Trophoblast cell (in vitro differentiated cells and primary cell): ENCODE measurements at regions not wholly inside any gene's neighbourhood (a gene's known extent, or its start where the extent isn't known, plus 50 kb on each side); places are given as distances from the start of the nearest gene placed in this dataset.
A peak's percentile ranks its signal among the peaks of the same experiment; 100 is the strongest.

Source experiments
- DNase-seq, 2 donors: peaks; one replicate each; pipeline ENCODE4 v3.0.0-alpha.2; 2016
- H2AFZ ChIP-seq: 2 replicates; pipeline ENCODE4 v1.6.1; 2013; ENCODE audit warnings: low read length, moderate library complexity, mild to moderate bottlenecking; ENCODE audit not compliant: insufficient read depth, poor library complexity
- H2AK5ac ChIP-seq: 2 replicates; pipeline ENCODE4 v1.6.1; 2013; ENCODE audit warnings: mild to moderate bottlenecking, low read length
- H2BK120ac ChIP-seq: 2 replicates; pipeline ENCODE4 v1.6.1; 2013; ENCODE audit warnings: low read length, mild to moderate bottlenecking, moderate library complexity; ENCODE audit not compliant: insufficient read depth, poor library complexity
- H2BK12ac ChIP-seq: 2 replicates; pipeline ENCODE4 v1.6.1; 2013; ENCODE audit warnings: mild to moderate bottlenecking, low read length, moderate library complexity
- H2BK5ac ChIP-seq: 2 replicates; pipeline ENCODE4 v1.6.1; 2013; ENCODE audit warnings: low read length, low read depth, moderate library complexity, mild to moderate bottlenecking; ENCODE audit not compliant: poor library complexity
- H3K14ac ChIP-seq: 2 replicates; pipeline ENCODE4 v1.6.1; 2013; ENCODE audit warnings: mild to moderate bottlenecking, low read length
- H3K18ac ChIP-seq: 2 replicates; pipeline ENCODE4 v1.6.1; 2013; ENCODE audit warnings: mild to moderate bottlenecking, low read length
- H3K23ac ChIP-seq: 2 replicates; pipeline ENCODE4 v1.6.1; 2013; ENCODE audit warnings: low read length
- H3K27ac ChIP-seq: 2 replicates; pipeline ENCODE4 v1.5.1; 2013; ENCODE audit warnings: low read depth, mild to moderate bottlenecking, inconsistent platforms, low read length, moderate library complexity
- H3K27me3 ChIP-seq: 2 replicates; pipeline ENCODE4 v1.6.1; 2013; ENCODE audit warnings: inconsistent platforms, mild to moderate bottlenecking, low read length, moderate library complexity; ENCODE audit not compliant: insufficient read depth
- H3K36me3 ChIP-seq, 2 experiments: 1 replicate in 1 of 2; 2 replicates in 1 of 2; pipeline ENCODE4 v1.6.1; 2013; ENCODE audit warnings: low read length in 2 of 2, mild to moderate bottlenecking in 2 of 2, moderate library complexity in 1 of 2; ENCODE audit not compliant: insufficient read depth in 2 of 2, control insufficient read depth in 1 of 2
- H3K4ac ChIP-seq: 2 replicates; pipeline ENCODE4 v1.6.1; 2013; ENCODE audit warnings: low read depth, mild to moderate bottlenecking, low read length, moderate library complexity
- H3K4me1 ChIP-seq, 2 experiments: 1 replicate in 1 of 2; 2 replicates in 1 of 2; pipeline ENCODE4 v1.6.1; 2013; ENCODE audit warnings: low read length in 2 of 2, mild to moderate bottlenecking in 2 of 2, moderate library complexity in 1 of 2; ENCODE audit not compliant: insufficient read depth in 2 of 2, control insufficient read depth in 1 of 2
- H3K4me2 ChIP-seq: 2 replicates; pipeline ENCODE4 v1.6.1; 2013; ENCODE audit warnings: inconsistent platforms, mild to moderate bottlenecking, low read length, moderate library complexity
- H3K4me3 ChIP-seq: 2 replicates; pipeline ENCODE4 v1.5.1; 2013; ENCODE audit warnings: mild to moderate bottlenecking, low read depth, low read length, inconsistent platforms
- H3K79me1 ChIP-seq: one replicate; pipeline ENCODE4 v1.6.1; 2013; ENCODE audit warnings: low read length
- H3K79me2 ChIP-seq: 2 replicates; pipeline ENCODE4 v1.6.1; 2013; ENCODE audit warnings: low read length, mild to moderate bottlenecking; ENCODE audit not compliant: control insufficient read depth, insufficient read depth, poor library complexity
- H3K9ac ChIP-seq: 2 replicates; pipeline ENCODE4 v1.6.1; 2013; ENCODE audit warnings: mild to moderate bottlenecking, low read length
- H3K9me3 ChIP-seq: 2 replicates; pipeline ENCODE4 v1.6.1; 2013; ENCODE audit warnings: low read depth, mild to moderate bottlenecking, control low read depth, inconsistent platforms, low read length; ENCODE audit not compliant: insufficient read depth
- H4K12ac ChIP-seq: 2 replicates; pipeline ENCODE4 v1.6.1; 2013; ENCODE audit warnings: low read depth, mild to moderate bottlenecking, low read length, moderate library complexity
- H4K8ac ChIP-seq: 2 replicates; pipeline ENCODE4 v1.6.1; 2013; ENCODE audit warnings: low read depth, mild to moderate bottlenecking, low read length, moderate library complexity
- H4K91ac ChIP-seq: one replicate; pipeline ENCODE4 v1.6.1; 2013; ENCODE audit warnings: low read depth, mild to moderate bottlenecking, low read length, moderate library complexity
- WGBS: extraction: QIAGEN DNeasy Blood & Tissue Kit; methylation state at CpG from one replicate; pipeline ENCODE4 v1.1.7; 2013; ENCODE audit warnings: missing lambda C conversion rate; ENCODE audit not compliant: insufficient read length, insufficient coverage; ENCODE audit errors: extremely low coverage; 5-methylcytosine and 5-hydroxymethylcytosine counted together

DNA sequence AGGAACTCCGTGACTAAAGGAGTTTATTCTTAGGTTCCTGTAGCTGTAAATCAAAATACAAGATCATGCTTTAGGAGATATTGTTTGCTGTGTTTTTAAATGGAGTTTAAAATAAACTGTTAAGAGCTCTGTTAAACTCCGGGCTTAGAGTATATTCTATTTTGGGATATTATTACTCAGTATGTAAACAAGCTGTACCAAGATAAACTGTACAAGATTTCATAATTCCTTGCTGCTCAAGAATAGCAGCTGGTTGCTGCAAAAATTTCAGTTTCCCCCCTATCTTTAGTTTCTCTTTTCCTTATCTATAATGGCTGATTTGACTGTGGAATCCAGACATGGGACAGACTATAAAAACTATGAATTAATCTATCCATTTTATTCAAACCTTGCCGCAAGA lies 215.7 kb downstream of the HTR7 start:
- Histone ChIP-seq H3K14ac (no peak overlapping the region), H3K36me3 (no peaks in the 10 kb centered on the region), H2BK5ac (no peak overlapping the region), H2AFZ (no peak overlapping the region), H4K8ac (no peak overlapping the region), H3K9me3 (no peaks in the 10 kb centered on the region), H2BK120ac (no peak overlapping the region), H3K18ac (no peak overlapping the region), H2AK5ac (no peak overlapping the region), H3K9ac (no peak overlapping the region), H3K79me1 (no peaks in the 10 kb centered on the region), H4K91ac (no peak overlapping the region), H3K4me3 (no peak overlapping the region), H3K79me2 (no peaks in the 10 kb centered on the region), H3K4ac (no peak overlapping the region), H3K23ac (no peak overlapping the region), H2BK12ac (no peak overlapping the region), H4K12ac (no peak overlapping the region), H3K27ac (no peak overlapping the region), H3K4me2 (no peak overlapping the region), H3K4me1 (peaks cover 0 to 4% of the 10 kb centered on the region in 2 experiments), H3K27me3 (no peaks in the 10 kb centered on the region)
- DNase-seq: peak in 1 of 2 donors; percentile 1
- WGBS: no CpG with 5 or more reads among the region's 3 CpGs

DNA sequence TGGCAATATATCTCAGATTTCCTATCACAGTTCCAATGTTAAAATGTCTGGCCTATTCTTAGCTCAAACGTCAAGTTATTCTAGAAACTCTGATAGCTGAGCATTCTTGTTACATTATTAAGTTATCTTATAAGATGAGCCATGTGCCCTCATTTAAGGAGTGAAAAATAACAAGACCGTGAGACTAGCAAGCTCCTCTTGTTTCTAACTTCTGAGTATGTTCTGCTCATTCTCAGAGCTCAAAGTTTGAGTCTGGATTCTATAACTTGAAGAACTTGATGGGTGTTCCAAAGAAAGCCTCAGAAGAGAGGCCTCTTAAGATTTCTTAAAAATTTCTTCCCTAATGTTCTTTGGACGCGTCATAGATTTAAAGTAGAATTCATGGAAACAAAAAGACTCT lies 215.2 kb downstream of the HTR7 start:
- Histone ChIP-seq H4K8ac (no peak overlapping the region), H2AFZ (no peak overlapping the region), H2BK12ac (no peak overlapping the region), H3K23ac (no peak overlapping the region), H3K4me1 (peaks cover 0 to 4% of the 10 kb centered on the region in 2 experiments), H3K9ac (no peak overlapping the region), H2AK5ac (no peak overlapping the region), H3K27ac (no peak overlapping the region), H3K79me2 (no peaks in the 10 kb centered on the region), H3K4me3 (no peak overlapping the region), H3K4me2 (no peak overlapping the region), H2BK5ac (no peak overlapping the region), H3K27me3 (no peaks in the 10 kb centered on the region), H3K14ac (no peak overlapping the region), H3K18ac (no peak overlapping the region), H2BK120ac (no peak overlapping the region), H3K36me3 (no peaks in the 10 kb centered on the region), H4K12ac (no peak overlapping the region), H4K91ac (no peak overlapping the region), H3K9me3 (no peaks in the 10 kb centered on the region), H3K79me1 (no peaks in the 10 kb centered on the region), H3K4ac (no peak overlapping the region)
- DNase-seq: peak; percentile 7 to 28
- no CpG with 5 or more reads among the region's 4 CpGs for WGBS

GRCh38 chr10:90644165-90644564 lies 213.7 kb downstream of the HTR7 start:
- Histone ChIP-seq H2BK12ac (no peak overlapping the region), H3K14ac (no peak overlapping the region), H3K27ac (no peak overlapping the region), H3K27me3 (no peaks in the 10 kb centered on the region), H3K9me3 (no peaks in the 10 kb centered on the region), H4K12ac (no peak overlapping the region), H3K36me3 (no peaks in the 10 kb centered on the region), H3K9ac (no peak overlapping the region), H4K91ac (no peak overlapping the region), H3K79me1 (no peaks in the 10 kb centered on the region), H3K4ac (no peak overlapping the region), H3K79me2 (no peaks in the 10 kb centered on the region), H2AFZ (no peak overlapping the region), H3K4me2 (no peak overlapping the region), H2AK5ac (no peak overlapping the region), H3K23ac (no peak overlapping the region), H3K4me3 (no peak overlapping the region), H3K4me1 (peaks cover 0 to 4% of the 10 kb centered on the region in 2 experiments), H2BK120ac (no peak overlapping the region), H2BK5ac (no peak overlapping the region), H4K8ac (no peak overlapping the region), H3K18ac (no peak overlapping the region)
- peak; percentile 13 to 35 for DNase-seq
- WGBS: no CpG with 5 or more reads among the region's 3 CpGs

DNA sequence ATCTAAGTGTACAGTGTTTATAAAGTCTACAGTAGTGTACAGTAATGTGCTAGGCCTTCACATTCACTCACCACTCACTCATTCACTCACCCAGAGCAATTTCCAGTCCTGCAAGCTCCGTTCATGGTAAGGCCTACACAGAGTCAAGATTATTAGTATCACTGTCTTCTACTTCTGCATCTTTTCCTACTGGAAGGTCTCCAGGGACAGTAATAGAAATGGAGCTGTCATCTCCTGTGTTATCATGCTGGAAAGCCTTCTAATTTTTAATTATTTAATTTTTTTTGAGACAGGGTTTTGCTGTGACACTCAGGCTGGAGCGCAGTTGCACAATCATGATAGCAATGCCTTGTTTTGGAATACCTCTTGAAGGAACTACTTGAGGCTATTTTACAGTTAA lies 207.0 kb downstream of the HTR7 start:
- Histone ChIP-seq H2AFZ (no peak overlapping the region), H3K79me1 (no peaks in the 10 kb centered on the region), H2BK12ac (no peak overlapping the region), H3K23ac (no peak overlapping the region), H3K9me3 (no peaks in the 10 kb centered on the region), H3K36me3 (no peaks in the 10 kb centered on the region), H3K79me2 (no peaks in the 10 kb centered on the region), H4K91ac (no peak overlapping the region), H3K4ac (no peak overlapping the region), H3K9ac (no peak overlapping the region), H3K4me3 (no peak overlapping the region), H2BK120ac (no peak overlapping the region), H3K4me1 (no peaks in the 10 kb centered on the region), H4K12ac (no peak overlapping the region), H3K27me3 (no peaks in the 10 kb centered on the region), H3K4me2 (no peak overlapping the region), H2AK5ac (no peak overlapping the region), H2BK5ac (no peak overlapping the region), H3K27ac (no peak overlapping the region), H3K18ac (no peak overlapping the region), H3K14ac (no peak overlapping the region), H4K8ac (no peak overlapping the region)
- no CpG with 5 or more reads among the region's 2 CpGs for WGBS
- DNase-seq: no peak
